ENCODE measurements at regions not wholly inside any gene's neighbourhood (a gene's known extent, or its start where the extent isn't known, plus 50 kb on each side); places are given as distances from the start of the nearest gene placed in this dataset.

DNA sequence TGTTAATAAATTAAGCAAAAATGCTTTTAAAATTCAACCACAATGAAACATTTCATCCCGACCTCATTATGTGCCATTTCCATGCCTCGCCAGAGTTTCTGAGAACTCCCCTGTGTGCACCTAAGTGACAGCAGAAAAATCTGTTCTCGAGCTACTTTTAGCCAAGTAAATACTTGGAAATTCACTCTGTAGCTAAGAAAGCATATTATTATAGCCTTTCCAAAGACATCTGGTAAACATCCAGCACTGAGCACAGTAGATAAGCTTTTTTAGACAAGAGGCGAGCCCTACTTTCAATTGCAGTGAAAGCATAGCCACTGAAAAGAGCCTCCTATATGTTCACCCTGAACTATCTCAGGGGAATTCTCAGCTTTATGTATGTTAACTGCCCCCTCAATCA lies 242.8 kb upstream of the PSMD7 start:
- Histone ChIP-seq H3K4me3 (no peak overlapping the region), H3K36me3 (ENCODE audit: insufficient read depth in 1 of 2, low read depth in 1 of 2) (no peaks in the 10 kb centered on the region), H3K27ac (no peak overlapping the region), H3K27me3 (ENCODE audit: insufficient read depth in 3 of 3, low read length in 2 of 3) (no peaks in the 10 kb centered on the region), H3K9me3 (peaks cover 2% of the 10 kb centered on the region), H3K4me1 (no peaks in the 10 kb centered on the region)
- ATAC-seq (no peak), DNase-seq (no peak)
- TF ChIP-seq, protein P1, sequence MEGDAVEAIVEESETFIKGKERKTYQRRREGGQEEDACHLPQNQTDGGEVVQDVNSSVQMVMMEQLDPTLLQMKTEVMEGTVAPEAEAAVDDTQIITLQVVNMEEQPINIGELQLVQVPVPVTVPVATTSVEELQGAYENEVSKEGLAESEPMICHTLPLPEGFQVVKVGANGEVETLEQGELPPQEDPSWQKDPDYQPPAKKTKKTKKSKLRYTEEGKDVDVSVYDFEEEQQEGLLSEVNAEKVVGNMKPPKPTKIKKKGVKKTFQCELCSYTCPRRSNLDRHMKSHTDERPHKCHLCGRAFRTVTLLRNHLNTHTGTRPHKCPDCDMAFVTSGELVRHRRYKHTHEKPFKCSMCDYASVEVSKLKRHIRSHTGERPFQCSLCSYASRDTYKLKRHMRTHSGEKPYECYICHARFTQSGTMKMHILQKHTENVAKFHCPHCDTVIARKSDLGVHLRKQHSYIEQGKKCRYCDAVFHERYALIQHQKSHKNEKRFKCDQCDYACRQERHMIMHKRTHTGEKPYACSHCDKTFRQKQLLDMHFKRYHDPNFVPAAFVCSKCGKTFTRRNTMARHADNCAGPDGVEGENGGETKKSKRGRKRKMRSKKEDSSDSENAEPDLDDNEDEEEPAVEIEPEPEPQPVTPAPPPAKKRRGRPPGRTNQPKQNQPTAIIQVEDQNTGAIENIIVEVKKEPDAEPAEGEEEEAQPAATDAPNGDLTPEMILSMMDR (IDR thresholded peaks at IDR 0.05) = no peak
- intact Hi-C loops (cut with DNase I) = no loop called here
- 45 to 59% (median 48%) methylated on average over 4 of the region's 4 CpGs for WGBS, 3 donors

DNA sequence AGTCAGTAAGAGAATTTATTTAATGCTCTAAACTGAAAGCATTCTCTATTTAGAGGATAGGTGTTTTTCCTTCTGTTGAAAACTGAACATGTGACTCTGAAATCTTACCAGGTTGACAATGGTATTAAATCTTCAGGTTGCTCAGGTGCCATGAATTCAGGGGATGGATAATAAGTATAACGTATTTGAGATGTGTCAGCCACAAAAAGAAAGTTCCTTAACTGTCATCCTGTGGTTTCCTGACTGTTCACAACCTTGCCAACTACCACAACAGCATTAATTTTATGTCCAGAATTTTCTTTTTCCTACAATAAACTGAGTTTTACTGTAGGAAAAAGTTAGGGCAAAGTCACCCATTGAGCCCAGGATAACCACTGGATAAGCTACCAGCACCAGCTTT lies 243.3 kb upstream of the PSMD7 start:
- Histone ChIP-seq H3K9me3 (peaks cover 2% of the 10 kb centered on the region), H3K36me3 (ENCODE audit: insufficient read depth in 1 of 2, low read depth in 1 of 2) (no peaks in the 10 kb centered on the region), H3K4me3 (no peak overlapping the region), H3K27ac (no peak overlapping the region), H3K27me3 (ENCODE audit: insufficient read depth in 3 of 3, low read length in 2 of 3) (no peaks in the 10 kb centered on the region), H3K4me1 (no peaks in the 10 kb centered on the region)
- no peak for DNase-seq
- no peak for ATAC-seq
- WGBS, 3 donors = 69 to 75% (median 71%) methylated on average over 1 of the region's 1 CpG
- TF ChIP-seq, protein P1 (IDR thresholded peaks at IDR 0.05) = no peak
- intact Hi-C loops (cut with DNase I) = no loop called here

DNA sequence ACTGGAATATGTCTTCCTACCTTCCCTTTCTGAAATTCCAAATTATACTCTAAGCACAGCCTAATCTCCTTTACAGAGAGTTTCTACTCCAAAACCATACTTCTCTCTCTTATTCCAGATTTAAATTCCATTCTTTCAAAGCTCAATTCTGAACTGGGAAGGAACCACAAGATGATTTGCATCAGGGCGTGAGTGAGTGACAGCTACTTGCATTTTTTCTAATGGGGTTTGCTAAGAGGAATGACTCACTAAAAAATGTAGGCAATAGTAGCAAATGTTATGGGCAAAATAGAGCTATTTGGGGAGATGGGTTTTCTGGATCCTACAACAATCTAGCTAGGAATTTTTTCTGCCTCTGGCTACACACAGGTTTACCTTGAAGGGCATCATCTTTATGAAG lies 244.6 kb upstream of the PSMD7 start:
- DNase-seq (no peak), ATAC-seq (no peak)
- Histone ChIP-seq H3K4me1 (no peaks in the 10 kb centered on the region), H3K27ac (no peak overlapping the region), H3K4me3 (no peak overlapping the region), H3K9me3 (peaks cover 2% of the 10 kb centered on the region), H3K36me3 (ENCODE audit: insufficient read depth in 1 of 2, low read depth in 1 of 2) (no peaks in the 10 kb centered on the region), H3K27me3 (ENCODE audit: insufficient read depth in 3 of 3, low read length in 2 of 3) (no peaks in the 10 kb centered on the region)
- TF ChIP-seq, protein P1 (IDR thresholded peaks at IDR 0.05) = no peak
- intact Hi-C loops (cut with DNase I) = no loop called here
- WGBS, 3 donors = 73 to 81% (median 75%) methylated on average over 1 of the region's 1 CpG

DNA sequence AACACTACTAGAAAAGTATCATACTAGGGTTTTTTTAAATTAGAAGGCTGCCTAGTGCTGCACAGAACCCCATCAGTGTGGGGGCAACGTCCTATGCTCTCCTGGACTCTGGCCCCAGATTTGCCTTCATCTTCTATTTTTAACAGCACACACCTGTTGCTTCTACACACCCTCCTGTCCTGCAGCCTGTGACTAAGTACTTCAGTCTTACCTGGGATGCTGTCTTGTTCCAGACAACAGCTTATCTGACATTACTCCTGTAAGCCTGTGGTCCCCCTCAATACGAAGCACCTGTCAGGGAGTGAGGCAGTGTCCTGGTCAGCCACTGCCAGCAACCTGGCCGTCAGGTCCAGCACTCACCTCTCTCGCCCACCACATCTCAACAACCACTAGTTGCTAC lies 247.6 kb upstream of the PSMD7 start:
- Histone ChIP-seq H3K4me3 (no peak overlapping the region), H3K36me3 (ENCODE audit: insufficient read depth in 1 of 2, low read depth in 1 of 2) (no peaks in the 10 kb centered on the region), H3K27me3 (ENCODE audit: insufficient read depth in 3 of 3, low read length in 2 of 3) (no peaks in the 10 kb centered on the region), H3K27ac (no peak overlapping the region), H3K4me1 (no peaks in the 10 kb centered on the region), H3K9me3 (peaks cover 2% of the 10 kb centered on the region)
- TF ChIP-seq, protein P1 (IDR thresholded peaks at IDR 0.05) = no peak
- 75 to 82% (median 77%) methylated on average over 4 of the region's 4 CpGs for WGBS, 3 donors
- intact Hi-C loops (cut with DNase I) = no loop called here
- ATAC-seq (no peak), DNase-seq (no peak)

DNA sequence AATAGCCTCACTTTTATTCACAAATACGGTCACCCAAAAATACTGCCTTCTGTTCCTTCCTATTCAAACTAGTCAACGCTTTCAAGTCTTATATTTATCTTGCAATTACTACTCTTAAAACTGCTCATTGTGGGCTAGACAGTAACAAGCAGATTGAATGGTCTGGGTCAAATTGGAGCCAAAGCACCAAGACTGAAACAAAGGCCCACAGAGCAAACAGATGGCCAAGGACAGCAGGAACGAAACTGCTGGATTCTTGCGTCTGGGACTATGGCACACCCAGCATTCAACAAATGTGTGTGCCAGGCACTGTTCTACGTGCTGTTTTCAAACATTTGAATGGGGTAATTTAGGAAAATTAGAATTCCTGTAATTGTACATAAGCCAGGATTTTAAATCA lies 250.1 kb upstream of the PSMD7 start:
- TF ChIP-seq, protein P1 (IDR thresholded peaks at IDR 0.05) = no peak
- Histone ChIP-seq H3K27me3 (ENCODE audit: insufficient read depth in 3 of 3, low read length in 2 of 3) (no peaks in the 10 kb centered on the region), H3K4me3 (no peak overlapping the region), H3K9me3 (no peaks in the 10 kb centered on the region), H3K27ac (no peak overlapping the region), H3K4me1 (no peaks in the 10 kb centered on the region), H3K36me3 (ENCODE audit: insufficient read depth in 1 of 2, low read depth in 1 of 2) (no peaks in the 10 kb centered on the region)
- 53 to 58% (median 53%) methylated on average over 5 of the region's 5 CpGs for WGBS, 3 donors
- intact Hi-C loops (cut with DNase I) = no loop called here
- DNase-seq = no peak
- ATAC-seq = no peak

Data from psoas muscle (tissue), 7 donors.